SK-N-SH treated with all-trans-retinoic acid at 6 μM for 48 hours (cell line): ENCODE measurements at regions not wholly inside any gene's neighbourhood (a gene's known extent, or its start where the extent isn't known, plus 50 kb on each side); places are given as distances from the start of the nearest gene placed in this dataset.

ENCODE experiments used
- ATAC-seq: fragments of 200-7000 bp; cut with Tn5 transposase; 3 replicates; pipeline ENCODE4 v1.9.1; 2020; ENCODE audit warnings: mild to moderate bottlenecking, moderate library complexity
- ARNTL ChIP-seq: fragments of 450-650 bp; formaldehyde crosslinking; IDR thresholded peaks from 2 replicates; pipeline ENCODE4 v1.5.0; 2020; ENCODE audit warnings: low read depth, mild to moderate bottlenecking, moderate library complexity, borderline replicate concordance
- ESRRG ChIP-seq: fragments of 250-450 bp; sonication (Bioruptor Pico); IDR thresholded peaks from 2 replicates; pipeline ENCODE4 v1.6.1; 2021; ENCODE audit warnings: mild to moderate bottlenecking
- GLIS3 ChIP-seq: fragments of 250-450 bp; sonication (Bioruptor Pico); IDR thresholded peaks from 2 replicates; pipeline ENCODE4 v1.5.0; 2020; ENCODE audit warnings: mild to moderate bottlenecking, moderate library complexity
- ISL1 ChIP-seq: fragments of 250-450 bp; sonication (Bioruptor Pico); IDR thresholded peaks from 2 replicates; pipeline ENCODE4 v2.1.2; 2022; ENCODE audit warnings: mild to moderate bottlenecking, moderate library complexity
- OSR1 ChIP-seq: fragments of 250-450 bp; sonication (Bioruptor Pico); IDR thresholded peaks from 2 replicates; pipeline ENCODE4 v1.8.0; 2022; ENCODE audit warnings: moderate library complexity, mild to moderate bottlenecking, inconsistent platforms
- SNAI2 ChIP-seq: fragments of 250-450 bp; sonication (Bioruptor Pico); IDR thresholded peaks from 2 replicates; pipeline ENCODE4 v1.5.0; 2020; ENCODE audit warnings: mild to moderate bottlenecking, moderate library complexity
- TCF4 ChIP-seq: fragments of 250-450 bp; sonication (Bioruptor Pico); IDR thresholded peaks from 2 replicates; pipeline ENCODE4 v1.8.0; 2021; ENCODE audit warnings: mild to moderate bottlenecking, moderate library complexity, borderline replicate concordance
- ZC3H10 ChIP-seq: fragments of 250-450 bp; sonication (Bioruptor Pico); IDR thresholded peaks from 2 replicates; pipeline ENCODE4 v1.5.1; 2021; ENCODE audit warnings: mild to moderate bottlenecking, moderate library complexity
- ZFP3 ChIP-seq: fragments of 250-450 bp; sonication (Bioruptor Pico); IDR thresholded peaks from 2 replicates; pipeline ENCODE4 v1.5.0; 2020; ENCODE audit warnings: mild to moderate bottlenecking, moderate library complexity
- ZFP30 ChIP-seq: fragments of 450-650 bp; formaldehyde crosslinking; IDR thresholded peaks from 2 replicates; pipeline ENCODE4 v1.5.0; 2022; ENCODE audit warnings: mild to moderate bottlenecking, moderate library complexity
- ZNF565 ChIP-seq: fragments of 450-650 bp; formaldehyde crosslinking; conservative IDR thresholded peaks from 2 replicates; pipeline ENCODE4 v1.5.0; 2020; ENCODE audit warnings: low read depth, mild to moderate bottlenecking, moderate library complexity
- ZNF70 ChIP-seq: fragments of 450-650 bp; formaldehyde crosslinking; IDR thresholded peaks from 2 replicates; pipeline ENCODE4 v1.5.0; 2020; ENCODE audit warnings: mild to moderate bottlenecking, moderate library complexity
- ZNF8 ChIP-seq: fragments of 450-650 bp; formaldehyde crosslinking; IDR thresholded peaks from 2 replicates; pipeline ENCODE4 v1.5.0; 2020; ENCODE audit warnings: mild to moderate bottlenecking, moderate library complexity
- TF ChIP-seq, protein P1 (sequence below): fragments of 250-450 bp; sonication (Bioruptor Pico); IDR thresholded peaks from 2 replicates; pipeline ENCODE4 v1.8.0; 2021; ENCODE audit warnings: low read depth, mild to moderate bottlenecking, moderate library complexity, borderline replicate concordance
- TF ChIP-seq, protein P2 (sequence below): fragments of 250-450 bp; sonication (Bioruptor Pico); IDR thresholded peaks from 2 replicates; pipeline ENCODE4 v1.5.1; 2020; ENCODE audit warnings: low read depth, mild to moderate bottlenecking, moderate library complexity

DNA sequence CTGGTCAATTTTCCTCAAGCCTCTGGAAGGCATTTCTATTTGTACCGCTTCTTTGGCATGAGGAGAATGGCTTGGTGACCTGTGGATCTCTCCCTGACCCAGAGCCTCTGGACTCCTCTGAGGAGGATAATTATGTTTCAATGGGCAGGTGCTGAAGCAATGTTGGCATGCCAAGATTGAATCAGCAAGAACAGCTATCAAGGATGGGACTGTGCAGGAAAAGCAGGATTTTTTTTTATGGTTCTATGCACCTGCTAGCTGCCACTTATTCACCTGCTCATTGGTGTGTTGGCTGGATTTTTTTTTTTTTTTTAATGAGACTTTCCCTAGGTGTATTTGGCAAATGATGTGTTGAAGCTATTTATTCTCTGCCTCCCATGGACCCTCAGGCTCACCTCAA, 821.2 kb downstream of the RPA4 start (continued):
- TF ChIP-seq ZNF70 (CRISPR knock-in tag) (no peak), TCF4 (no peak), ESRRG (CRISPR knock-in tag) (no peak), ZFP30 (CRISPR knock-in tag) (no peak)

DNA sequence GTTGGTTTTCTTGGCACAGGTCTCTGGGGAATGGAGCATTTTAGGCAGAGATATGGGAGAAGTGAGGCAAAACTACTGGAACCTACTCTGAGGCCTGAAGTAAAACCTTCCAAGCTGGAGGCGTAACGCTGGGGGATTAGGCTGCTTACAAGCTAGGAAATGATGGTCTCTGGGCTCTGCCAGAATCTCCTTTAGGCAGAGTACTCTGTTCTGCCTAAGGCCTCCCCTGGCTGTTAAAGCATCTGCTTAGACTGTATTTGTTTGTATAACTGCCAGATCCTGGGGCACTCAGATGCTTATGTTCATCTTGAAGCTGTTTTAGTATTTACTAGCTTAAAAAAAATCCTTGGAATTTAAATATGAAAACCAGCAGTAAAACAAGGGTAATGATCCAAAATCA, 822.2 kb downstream of the RPA4 start:
- ATAC-seq, result peak; percentile 47; the same call in 1 of the 3 replicates
- TF ChIP-seq, protein P1, sequence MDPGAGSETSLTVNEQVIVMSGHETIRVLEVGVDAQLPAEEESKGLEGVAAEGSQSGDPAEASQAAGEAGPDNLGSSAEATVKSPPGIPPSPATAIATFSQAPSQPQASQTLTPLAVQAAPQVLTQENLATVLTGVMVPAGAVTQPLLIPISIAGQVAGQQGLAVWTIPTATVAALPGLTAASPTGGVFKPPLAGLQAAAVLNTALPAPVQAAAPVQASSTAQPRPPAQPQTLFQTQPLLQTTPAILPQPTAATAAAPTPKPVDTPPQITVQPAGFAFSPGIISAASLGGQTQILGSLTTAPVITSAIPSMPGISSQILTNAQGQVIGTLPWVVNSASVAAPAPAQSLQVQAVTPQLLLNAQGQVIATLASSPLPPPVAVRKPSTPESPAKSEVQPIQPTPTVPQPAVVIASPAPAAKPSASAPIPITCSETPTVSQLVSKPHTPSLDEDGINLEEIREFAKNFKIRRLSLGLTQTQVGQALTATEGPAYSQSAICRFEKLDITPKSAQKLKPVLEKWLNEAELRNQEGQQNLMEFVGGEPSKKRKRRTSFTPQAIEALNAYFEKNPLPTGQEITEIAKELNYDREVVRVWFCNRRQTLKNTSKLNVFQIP (CRISPR knock-in tag), result no peak
- TF ChIP-seq ZFP30 (CRISPR knock-in tag), result no peak
- TF ChIP-seq, protein P2, sequence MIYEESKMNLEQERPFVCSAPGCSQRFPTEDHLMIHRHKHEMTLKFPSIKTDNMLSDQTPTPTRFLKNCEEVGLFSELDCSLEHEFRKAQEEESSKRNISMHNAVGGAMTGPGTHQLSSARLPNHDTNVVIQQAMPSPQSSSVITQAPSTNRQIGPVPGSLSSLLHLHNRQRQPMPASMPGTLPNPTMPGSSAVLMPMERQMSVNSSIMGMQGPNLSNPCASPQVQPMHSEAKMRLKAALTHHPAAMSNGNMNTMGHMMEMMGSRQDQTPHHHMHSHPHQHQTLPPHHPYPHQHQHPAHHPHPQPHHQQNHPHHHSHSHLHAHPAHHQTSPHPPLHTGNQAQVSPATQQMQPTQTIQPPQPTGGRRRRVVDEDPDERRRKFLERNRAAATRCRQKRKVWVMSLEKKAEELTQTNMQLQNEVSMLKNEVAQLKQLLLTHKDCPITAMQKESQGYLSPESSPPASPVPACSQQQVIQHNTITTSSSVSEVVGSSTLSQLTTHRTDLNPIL, result no peak
- no peak for TF ChIP-seq ZFP3
- no peak for TF ChIP-seq ZNF8 (CRISPR knock-in tag)

- no peak for ATAC-seq
- TF ChIP-seq ZNF8 (CRISPR knock-in tag) (no peak), ISL1 (CRISPR knock-in tag) (no peak), ZNF565 (CRISPR knock-in tag) (no peak), ARNTL (no peak), SNAI2 (CRISPR knock-in tag) (no peak), ZFP30 (CRISPR knock-in tag) (no peak), ZNF70 (CRISPR knock-in tag) (no peak)
- TF ChIP-seq, protein P2, result no peak
- TF ChIP-seq, protein P1 (CRISPR knock-in tag), result no peak
These were observed 830.4 kb downstream of the RPA4 start for GRCh38 chrX:97714072-97714471.

- TF ChIP-seq ZNF8 (CRISPR knock-in tag), result no peak
- TF ChIP-seq ISL1 (CRISPR knock-in tag), result no peak
- TF ChIP-seq ZC3H10 (CRISPR knock-in tag), result no peak
- no peak for TF ChIP-seq GLIS3 (CRISPR knock-in tag)
- TF ChIP-seq ARNTL, result no peak
- TF ChIP-seq, protein P2, result no peak
- no peak for ATAC-seq
These were observed 844.5 kb downstream of the RPA4 start for GRCh38 chrX:97728215-97728614.

- no peak for TF ChIP-seq ZNF565 (CRISPR knock-in tag)
- no peak for TF ChIP-seq ZC3H10 (CRISPR knock-in tag)
- TF ChIP-seq ISL1 (CRISPR knock-in tag), result no peak
- TF ChIP-seq, protein P1 (CRISPR knock-in tag), result no peak
- no peak for TF ChIP-seq OSR1
- no peak for TF ChIP-seq ESRRG (CRISPR knock-in tag)
- TF ChIP-seq SNAI2 (CRISPR knock-in tag), result no peak
- no peak for TF ChIP-seq ZFP3
These were observed 856.3 kb downstream of the RPA4 start for GRCh38 chrX:97740044-97740443.

More at GRCh38 chrX:97740044-97740443, 856.3 kb downstream of the RPA4 start:
- ATAC-seq, result no peak
